GM23248 (cell line): ENCODE measurements at regions not wholly inside any gene's neighbourhood (a gene's known extent, or its start where the extent isn't known, plus 50 kb on each side); places are given as distances from the start of the nearest gene placed in this dataset.
A peak's percentile ranks its signal among the peaks of the same experiment; 100 is the strongest.

Experiments
- DNase-seq: peaks from one replicate; pipeline ENCODE4 v3.0.0-alpha.2; 2015
- H2AFZ ChIP-seq: fragments of 200-600 bp; sonication (generic); 2 replicates; pipeline ENCODE4 v1.6.1; 2016; ENCODE audit warnings: antibody characterized with exemption
- H3F3A ChIP-seq: fragments of 200-600 bp; sonication (generic); 2 replicates; pipeline ENCODE4 v1.6.1; 2016; ENCODE audit warnings: mild to moderate bottlenecking, antibody characterized with exemption, mixed run types; ENCODE audit not compliant: insufficient read depth
- H3K27ac ChIP-seq: fragments of 200-600 bp; sonication (generic); 2 replicates; pipeline ENCODE4 v1.5.1; 2016; ENCODE audit warnings: mild to moderate bottlenecking
- H3K27me3 ChIP-seq: fragments of 200-600 bp; sonication (generic); replicated peaks from 2 replicates; pipeline ENCODE4 v1.6.1; 2016; ENCODE audit warnings: mild to moderate bottlenecking; ENCODE audit not compliant: insufficient read depth
- H3K36me3 ChIP-seq: fragments of 200-600 bp; sonication (generic); 2 replicates; pipeline ENCODE4 v1.6.1; 2016; ENCODE audit warnings: low read depth, mild to moderate bottlenecking
- H3K4me1 ChIP-seq: fragments of 200-600 bp; sonication (generic); 2 replicates; pipeline ENCODE4 v1.6.1; 2016; ENCODE audit warnings: mild to moderate bottlenecking; ENCODE audit not compliant: insufficient read depth
- H3K4me2 ChIP-seq: fragments of 200-600 bp; sonication (generic); one replicate; pipeline ENCODE4 v1.6.1; 2016; ENCODE audit warnings: mild to moderate bottlenecking; ENCODE audit not compliant: unreplicated experiment
- H3K4me3 ChIP-seq: fragments of 200-600 bp; sonication (generic); 2 replicates; pipeline ENCODE4 v1.5.1; 2016; ENCODE audit warnings: mild to moderate bottlenecking
- H3K79me2 ChIP-seq: fragments of 200-600 bp; sonication (generic); 2 replicates; pipeline ENCODE4 v1.6.1; 2016; ENCODE audit warnings: mild to moderate bottlenecking; ENCODE audit not compliant: insufficient read depth
- H3K9ac ChIP-seq: fragments of 200-600 bp; sonication (generic); 2 replicates; pipeline ENCODE4 v1.6.1; 2016; ENCODE audit warnings: mild to moderate bottlenecking
- H3K9me2 ChIP-seq: fragments of 200-600 bp; sonication (generic); 2 replicates; pipeline ENCODE4 v1.6.1; 2016; ENCODE audit warnings: mixed run types, mild to moderate bottlenecking, moderate library complexity; ENCODE audit not compliant: insufficient read depth
- H3K9me3 ChIP-seq: fragments of 200-600 bp; sonication (generic); one replicate; pipeline ENCODE4 v1.6.1; 2017; ENCODE audit warnings: low read depth
- H4K20me1 ChIP-seq: fragments of 200-600 bp; sonication (generic); 2 replicates; pipeline ENCODE4 v1.6.0; 2016; ENCODE audit not compliant: insufficient read depth
- EZH2 ChIP-seq: fragments of 200-600 bp; sonication (generic); IDR thresholded peaks from 2 replicates; pipeline ENCODE4 v1.6.1; 2018; ENCODE audit warnings: antibody characterized with exemption, mild to moderate bottlenecking; ENCODE audit not compliant: insufficient read depth, poor library complexity, severe bottlenecking
- EZH2phosphoT487 ChIP-seq: fragments of 200-600 bp; sonication (generic); IDR thresholded peaks from 2 replicates; pipeline ENCODE4 v1.6.1; 2018; ENCODE audit warnings: antibody characterized with exemption, moderate library complexity, mild to moderate bottlenecking, low read depth; ENCODE audit not compliant: insufficient read depth
- WGBS, 2 experiments: methylation state at CpG; one replicate each; pipeline ENCODE4 v1.1.6; 2015 to 2017; ENCODE audit warnings: low lambda C conversion rate in 2 of 2, low coverage in 1 of 2; ENCODE audit errors: missing lambda C conversion rate in 2 of 2; 5-methylcytosine and 5-hydroxymethylcytosine counted together
- in situ Hi-C: fragments of 300-500 bp; cut with MboI; formaldehyde crosslinking; loops from 2 replicates; pipeline ENCODE4 v1.15.0; 2020

GRCh38 chr20:43799741-43800140 is 72.9 kb upstream of the GTSF1L start:
- TF ChIP-seq EZH2: no peak
- no peak for TF ChIP-seq EZH2phosphoT487
- Histone ChIP-seq H3K4me2 (no peak overlapping the region), H3K9me2 (no peaks in the 10 kb centered on the region), H2AFZ (no peak overlapping the region), H3K36me3 (no peaks in the 10 kb centered on the region), H3K9me3 (peaks cover 7% of the 10 kb centered on the region), H3F3A (no peaks in the 10 kb centered on the region), H3K27ac (no peak overlapping the region), H3K4me1 (no peaks in the 10 kb centered on the region), H3K79me2 (no peaks in the 10 kb centered on the region), H3K4me3 (no peak overlapping the region), H3K27me3 (0 out of 2 replicates have a peak, but pooled peaks cover 8% of the 10 kb centered on the region), H3K9ac (no peak overlapping the region), H4K20me1 (no peaks in the 10 kb centered on the region)
- 81 to 82% methylated on average over 5 of the region's 5 CpGs for WGBS, 2 experiments
- in situ Hi-C loops: no loop called here
- DNase-seq: no peak

GRCh38 chr20:43799150-43799711 is 72.4 kb upstream of the GTSF1L start:
- TF ChIP-seq EZH2 (no peak), EZH2phosphoT487 (no peak)
- WGBS, 2 experiments: 9 to 10% methylated on average over 11 of the region's 11 CpGs

GRCh38 chr20:43798291-43799149 is 71.7 kb upstream of the GTSF1L start:
- Histone ChIP-seq H3K36me3 (no peaks in the 10 kb centered on the region), H4K20me1 (no peaks in the 10 kb centered on the region), H3K9me2 (no peaks in the 10 kb centered on the region), H3K79me2 (no peaks in the 10 kb centered on the region), H2AFZ (no peak overlapping the region), H3F3A (no peaks in the 10 kb centered on the region), H3K27me3 (peaks cover 8% of the 10 kb centered on the region; the same call in 1 of the 2 replicates), H3K9me3 (peaks cover 3% of the 10 kb centered on the region), H3K9ac (no peak overlapping the region), H3K4me2 (no peak overlapping the region), H3K4me3 (no peak overlapping the region), H3K4me1 (no peaks in the 10 kb centered on the region), H3K27ac (no peak overlapping the region)
- WGBS, 2 experiments: 40 to 45% methylated on average over 7 of the region's 7 CpGs
- DNase-seq: no peak
- TF ChIP-seq EZH2 (no peak), EZH2phosphoT487 (no peak)
- in situ Hi-C loops: no loop called here

More at GRCh38 chr20:43799150-43799711, 72.4 kb upstream of the GTSF1L start:
- Histone ChIP-seq H3K36me3 (no peaks in the 10 kb centered on the region), H3K9ac (no peak overlapping the region), H3K4me1 (no peaks in the 10 kb centered on the region), H3K4me2 (peak overlapping the region; percentile 12), H4K20me1 (no peaks in the 10 kb centered on the region), H3K79me2 (no peaks in the 10 kb centered on the region), H2AFZ (no peak overlapping the region), H3K9me2 (no peaks in the 10 kb centered on the region), H3K9me3 (peaks cover 3% of the 10 kb centered on the region), H3K27ac (no peak overlapping the region), H3F3A (no peaks in the 10 kb centered on the region), H3K4me3 (no peak overlapping the region), H3K27me3 (peaks cover 8% of the 10 kb centered on the region; the same call in 1 of the 2 replicates)
- DNase-seq: peak; percentile 22
- in situ Hi-C loops: no loop called here

GRCh38 chr20:43794326-43794725 is 67.5 kb upstream of the GTSF1L start:
- TF ChIP-seq EZH2: no peak
- TF ChIP-seq EZH2phosphoT487: no peak
- H3K9me3 ChIP-seq: no peaks in the 10 kb centered on the region
- H3K9ac ChIP-seq: no peak overlapping the region
- WGBS, 2 experiments: 37 to 42% methylated on average over 2 of the region's 2 CpGs
- no peak overlapping the region for H3K4me3 ChIP-seq
- in situ Hi-C loops: no loop called here
- no peak for DNase-seq
- H3K36me3 ChIP-seq: no peaks in the 10 kb centered on the region
- no peaks in the 10 kb centered on the region for H3F3A ChIP-seq
- no peak overlapping the region for H3K4me2 ChIP-seq
- no peak overlapping the region for H3K27ac ChIP-seq
- H3K79me2 ChIP-seq: no peaks in the 10 kb centered on the region
- no peaks in the 10 kb centered on the region for H3K9me2 ChIP-seq
- H3K4me1 ChIP-seq: no peaks in the 10 kb centered on the region
- H2AFZ ChIP-seq: no peak overlapping the region
- no peaks in the 10 kb centered on the region for H4K20me1 ChIP-seq
- peaks cover 8% of the 10 kb centered on the region; the same call in 1 of the 2 replicates for H3K27me3 ChIP-seq
